Thyroid gland (tissue), 4 donors: ENCODE measurements at regions not wholly inside any gene's neighbourhood (a gene's known extent, or its start where the extent isn't known, plus 50 kb on each side); places are given as distances from the start of the nearest gene placed in this dataset.

Source experiments
- DNase-seq, 2 donors: peaks; one replicate each; pipeline ENCODE4 v3.0.0-alpha.2; 2019
- H3K27ac ChIP-seq, 3 donors: fragments of 200-600 bp; sonication (generic); 1 replicate in 2 of 3; 2 replicates in 1 of 3; pipeline ENCODE4 v1.5.1; 2016 to 2019; ENCODE audit warnings: mild to moderate bottlenecking in 1 of 3, moderate library complexity in 1 of 3
- H3K27me3 ChIP-seq: fragments of 200-600 bp; sonication (generic); one replicate; pipeline ENCODE4 v1.5.1; 2019
- H3K36me3 ChIP-seq, 2 donors: fragments of 200-600 bp; sonication (generic); one replicate each; pipeline ENCODE4 v1.5.1; 2016 to 2019
- H3K4me1 ChIP-seq, 2 donors: fragments of 200-600 bp; sonication (generic); one replicate each; pipeline ENCODE4 v1.5.1; 2017 to 2019
- H3K4me3 ChIP-seq, 3 donors: fragments of 200-600 bp; sonication (generic); replicated peaks in 1 of 3; 1 replicate in 2 of 3; 2 replicates in 1 of 3; pipeline ENCODE4 v1.5.1; 2016; ENCODE audit warnings: mild to moderate bottlenecking in 1 of 3
- H3K9me3 ChIP-seq: fragments of 200-600 bp; sonication (generic); one replicate; pipeline ENCODE4 v1.5.1; 2017
- POLR2A ChIP-seq, 2 donors: fragments of 450-650 bp; IDR thresholded peaks; one replicate each; pipeline ENCODE4 v1.6.1; 2017; ENCODE audit warnings: antibody characterized with exemption in 2 of 2, mild to moderate bottlenecking in 2 of 2, moderate library complexity in 1 of 2
- WGBS, 2 donors: methylation state at CpG; one replicate each; pipeline ENCODE4 v1.1.5; 2017; 5-methylcytosine and 5-hydroxymethylcytosine counted together
- intact Hi-C: fragments of 100-400 bp; cut with DNase I; formaldehyde crosslinking; loops from one replicate; pipeline ENCODE4 v1.15.1; 2023
- TF ChIP-seq, protein P1 (sequence below), 6 experiments: fragments of 200-600 bp in 3 of 6; fragments of 450-650 bp in 3 of 6; sonication (generic) in 3 of 6; IDR thresholded peaks; one replicate each; pipeline ENCODE4 v1.5.1; 2016 to 2019; ENCODE audit warnings: antibody characterized with exemption in 6 of 6, mild to moderate bottlenecking in 2 of 6, inconsistent platforms in 1 of 6, moderate library complexity in 1 of 6

DNA sequence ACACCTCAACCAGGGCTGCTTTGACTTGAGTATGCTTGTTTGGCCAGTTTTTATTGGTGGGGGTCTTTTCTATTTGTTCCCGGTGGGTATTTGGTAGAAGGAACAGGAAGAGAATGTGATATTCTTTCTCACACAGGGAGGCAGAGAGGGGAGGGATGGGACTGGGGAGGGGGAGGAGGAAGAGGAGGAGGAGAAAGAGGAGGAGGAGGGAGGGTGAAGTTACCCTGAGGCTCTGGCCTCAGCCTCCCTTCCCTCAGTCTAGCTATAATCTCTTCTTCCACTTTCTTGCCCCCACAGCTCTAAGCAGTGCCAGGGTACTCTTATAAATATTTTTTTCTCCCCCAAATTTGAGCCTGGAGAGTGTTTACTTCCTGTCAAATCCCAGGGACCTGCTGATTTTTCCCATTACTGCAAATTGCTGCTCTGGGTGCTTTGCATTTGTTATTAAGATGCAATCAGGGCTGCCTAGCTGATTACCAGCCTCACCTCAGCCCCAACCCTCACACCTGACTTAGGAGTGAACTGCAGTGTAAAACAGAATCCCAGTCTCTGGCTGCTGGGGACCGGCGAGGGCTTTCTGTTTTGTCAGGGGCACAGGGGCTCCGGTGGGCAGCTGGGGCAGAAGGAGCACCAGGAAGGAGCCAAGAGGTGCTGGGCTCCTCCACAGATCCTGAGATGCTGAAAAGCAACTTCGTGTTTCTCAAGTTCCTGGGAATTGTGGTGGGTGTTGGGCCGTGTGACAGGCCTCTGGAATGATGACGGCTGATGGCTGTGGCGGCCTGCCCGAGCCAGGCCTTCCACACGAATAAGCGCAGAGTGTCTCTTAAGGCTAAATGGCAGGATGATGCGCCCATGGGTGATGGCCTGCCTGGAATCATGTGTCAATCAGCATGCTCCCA lies 141.4 kb downstream of the CD83 start:
- TF ChIP-seq, protein P1, sequence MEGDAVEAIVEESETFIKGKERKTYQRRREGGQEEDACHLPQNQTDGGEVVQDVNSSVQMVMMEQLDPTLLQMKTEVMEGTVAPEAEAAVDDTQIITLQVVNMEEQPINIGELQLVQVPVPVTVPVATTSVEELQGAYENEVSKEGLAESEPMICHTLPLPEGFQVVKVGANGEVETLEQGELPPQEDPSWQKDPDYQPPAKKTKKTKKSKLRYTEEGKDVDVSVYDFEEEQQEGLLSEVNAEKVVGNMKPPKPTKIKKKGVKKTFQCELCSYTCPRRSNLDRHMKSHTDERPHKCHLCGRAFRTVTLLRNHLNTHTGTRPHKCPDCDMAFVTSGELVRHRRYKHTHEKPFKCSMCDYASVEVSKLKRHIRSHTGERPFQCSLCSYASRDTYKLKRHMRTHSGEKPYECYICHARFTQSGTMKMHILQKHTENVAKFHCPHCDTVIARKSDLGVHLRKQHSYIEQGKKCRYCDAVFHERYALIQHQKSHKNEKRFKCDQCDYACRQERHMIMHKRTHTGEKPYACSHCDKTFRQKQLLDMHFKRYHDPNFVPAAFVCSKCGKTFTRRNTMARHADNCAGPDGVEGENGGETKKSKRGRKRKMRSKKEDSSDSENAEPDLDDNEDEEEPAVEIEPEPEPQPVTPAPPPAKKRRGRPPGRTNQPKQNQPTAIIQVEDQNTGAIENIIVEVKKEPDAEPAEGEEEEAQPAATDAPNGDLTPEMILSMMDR (IDR thresholded peaks at IDR 0.05): no peak
- TF ChIP-seq POLR2A (IDR thresholded peaks at IDR 0.05): no peak
- intact Hi-C loops: no loop called here
- Histone ChIP-seq H3K4me1 (no peaks in the 10 kb centered on the region), H3K9me3 (no peaks in the 10 kb centered on the region), H3K27ac (no peak overlapping the region), H3K4me3 (no peak overlapping the region), H3K36me3 (no peaks in the 10 kb centered on the region), H3K27me3 (no peaks in the 10 kb centered on the region)
- no peak for DNase-seq
- 78 to 81% methylated on average over 12 of the region's 12 CpGs for WGBS, 2 donors

DNA sequence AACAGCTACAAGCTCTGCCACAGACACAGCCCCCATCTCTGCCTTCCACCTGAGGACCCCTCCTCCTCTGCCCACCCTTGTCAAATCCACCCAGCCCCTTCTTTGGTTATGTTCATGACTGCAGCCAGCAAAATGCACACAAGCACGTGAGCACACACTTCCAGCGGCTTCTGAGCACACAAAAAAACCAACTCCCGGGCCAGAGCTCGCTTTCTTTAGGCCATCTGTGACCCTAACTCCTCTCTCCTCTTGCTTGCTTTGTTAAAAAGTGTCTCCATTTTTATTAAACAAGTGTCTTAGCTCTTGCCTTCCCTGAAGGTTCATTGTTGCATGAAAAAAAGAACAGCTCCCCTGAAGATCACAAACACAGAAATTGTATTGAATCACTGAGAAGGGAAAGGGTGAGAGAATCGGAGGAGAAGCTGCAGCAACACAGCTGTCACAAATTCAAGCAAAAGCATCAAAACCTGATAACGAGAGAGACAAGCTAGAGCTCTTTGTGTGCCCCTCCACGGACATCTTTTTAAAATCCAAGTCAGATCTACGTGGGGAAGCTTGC lies 142.1 kb downstream of the CD83 start:
- no peaks in the 10 kb centered on the region for H3K36me3 ChIP-seq
- intact Hi-C loops: no loop called here
- no peaks in the 10 kb centered on the region for H3K27me3 ChIP-seq
- DNase-seq: no peak
- 76 to 86% methylated on average over 8 of the region's 8 CpGs for whole genome bisulfite sequencing, 2 donors
- H3K9me3 ChIP-seq: no peaks in the 10 kb centered on the region
- H3K27ac ChIP-seq: no peak overlapping the region
- no peak for TF ChIP-seq POLR2A (IDR thresholded peaks at IDR 0.05)
- TF ChIP-seq, protein P1 (IDR thresholded peaks at IDR 0.05): no peak
- H3K4me1 ChIP-seq: no peaks in the 10 kb centered on the region
- H3K4me3 ChIP-seq: no peak overlapping the region

DNA sequence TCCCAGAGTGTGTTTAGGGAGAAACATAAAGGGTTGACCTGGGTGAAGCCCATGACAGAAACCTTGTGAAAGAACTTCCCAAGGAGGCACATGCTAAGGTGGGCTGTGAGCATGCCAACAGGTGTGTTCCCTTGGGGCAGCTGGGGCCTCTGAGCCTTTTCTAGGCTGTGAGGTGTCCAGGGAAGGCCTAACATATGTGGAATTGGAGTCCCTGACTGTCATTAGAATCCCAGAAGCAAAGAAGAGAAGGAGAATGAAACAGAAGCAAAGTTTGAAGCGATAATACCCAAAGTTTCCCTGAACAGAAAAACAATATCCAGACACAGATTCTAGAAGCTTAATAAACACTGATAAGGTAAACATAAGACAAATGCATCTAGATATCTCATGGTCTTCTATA lies 143.3 kb downstream of the CD83 start:
- H3K27me3 ChIP-seq: no peaks in the 10 kb centered on the region
- no peak overlapping the region for H3K4me3 ChIP-seq
- WGBS, 2 donors: 98% methylated on average over 1 of the region's 1 CpG
- H3K36me3 ChIP-seq: no peaks in the 10 kb centered on the region
- TF ChIP-seq, protein P1 (IDR thresholded peaks at IDR 0.05): no peak
- no peak for TF ChIP-seq POLR2A (IDR thresholded peaks at IDR 0.05)
- H3K27ac ChIP-seq: no peak overlapping the region
- no peaks in the 10 kb centered on the region for H3K4me1 ChIP-seq
- no peak for DNase-seq
- intact Hi-C loops: no loop called here
- H3K9me3 ChIP-seq: no peaks in the 10 kb centered on the region

DNA sequence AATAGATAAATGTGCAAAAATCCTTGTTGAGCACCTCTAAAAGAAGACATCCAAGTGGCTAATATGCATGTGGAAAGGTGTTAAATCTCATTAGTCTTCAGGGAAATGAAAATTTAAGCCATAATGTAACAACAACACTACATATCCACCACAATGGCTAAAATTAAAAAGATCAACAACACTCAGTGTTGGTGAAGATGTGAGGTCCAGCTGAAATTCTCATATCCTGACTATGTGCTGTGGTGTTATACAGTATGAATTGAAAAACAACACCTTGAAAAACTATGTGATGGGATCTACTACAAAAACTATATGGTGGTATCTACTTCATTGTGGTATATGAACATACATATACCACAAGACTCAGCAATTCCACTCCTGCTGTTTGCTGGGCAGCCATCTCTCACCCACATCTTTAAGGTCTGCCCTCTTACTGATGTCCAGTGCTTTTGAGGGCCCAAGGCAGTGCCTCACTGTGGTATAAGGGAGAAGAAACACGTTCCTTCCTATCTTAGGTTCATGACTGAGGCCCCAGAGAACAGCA lies 146.4 kb downstream of the CD83 start:
- WGBS, 2 donors: 93 to 95% methylated on average over 1 of the region's 1 CpG
- H3K27ac ChIP-seq: no peak overlapping the region
- no peaks in the 10 kb centered on the region for H3K9me3 ChIP-seq
- no peak for DNase-seq
- no peaks in the 10 kb centered on the region for H3K36me3 ChIP-seq
- no peak for TF ChIP-seq POLR2A (IDR thresholded peaks at IDR 0.05)
- TF ChIP-seq, protein P1 (IDR thresholded peaks at IDR 0.05): no peak
- intact Hi-C loops: no loop called here
- H3K4me1 ChIP-seq: no peaks in the 10 kb centered on the region
- H3K27me3 ChIP-seq: no peaks in the 10 kb centered on the region
- H3K4me3 ChIP-seq: no peak overlapping the region
